ENCODE measurements at regions not wholly inside any gene's neighbourhood (a gene's known extent, or its start where the extent isn't known, plus 50 kb on each side); places are given as distances from the start of the nearest gene placed in this dataset.

DNA sequence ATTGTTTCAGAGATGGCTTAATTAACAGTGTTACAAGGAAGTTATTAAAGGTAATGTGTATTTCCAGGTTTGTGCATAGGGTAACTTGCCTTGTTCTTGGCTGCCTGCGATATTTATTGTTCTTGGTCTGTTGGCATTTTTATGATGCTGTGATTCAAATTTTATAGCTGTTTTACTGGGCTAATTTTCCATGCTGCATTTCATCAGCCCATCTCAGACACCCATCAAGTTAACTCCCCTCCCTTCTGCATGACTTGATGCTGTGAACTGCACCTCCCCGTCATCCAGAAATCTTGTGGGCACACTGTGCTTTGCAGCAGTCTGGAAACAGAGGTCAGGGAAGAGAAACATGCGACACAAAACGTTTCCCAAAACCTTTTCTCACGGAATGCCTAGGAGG lies 1049.2 kb downstream of the AACS start:
- peak in 1 of 4 donors; percentile 39 for DNase-seq (ENCODE audit: low read depth in 4 of 4, low spot score in 2 of 4)

- DNase-seq (ENCODE audit: low read depth in 4 of 4, low spot score in 2 of 4), result no peak
Measured at GRCh38 chr12:126117502-126117901, 1052.3 kb downstream of the AACS start.

DNA sequence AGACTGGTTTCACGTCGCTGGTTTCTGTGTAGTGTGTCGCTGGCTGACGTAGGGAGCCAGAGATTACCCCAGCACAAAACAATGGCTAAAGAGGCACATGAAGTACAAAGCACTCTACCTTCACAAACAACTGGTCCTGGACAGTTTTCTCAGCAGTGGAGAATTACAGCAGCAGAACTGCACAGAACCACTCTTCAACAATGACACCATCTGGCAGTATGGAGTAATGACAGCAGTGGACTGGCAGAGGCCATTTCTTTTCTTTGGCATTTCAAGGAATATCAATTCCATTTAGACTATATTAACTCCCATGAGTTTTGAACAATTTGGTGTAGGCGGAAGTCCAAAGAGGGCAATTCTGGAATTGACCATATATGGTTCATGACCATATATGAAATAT lies 1074.1 kb downstream of the AACS start:
- DNase-seq (ENCODE audit: low read depth in 4 of 4, low spot score in 2 of 4), result no peak

- no peak for DNase-seq (ENCODE audit: low read depth in 4 of 4, low spot score in 2 of 4)
Measured at GRCh38 chr12:126144603-126145002, 1079.4 kb downstream of the AACS start.

- no peak for DNase-seq (ENCODE audit: low read depth in 4 of 4, low spot score in 2 of 4)
Measured at GRCh38 chr12:126147321-126147720, 1082.1 kb downstream of the AACS start.

DNA sequence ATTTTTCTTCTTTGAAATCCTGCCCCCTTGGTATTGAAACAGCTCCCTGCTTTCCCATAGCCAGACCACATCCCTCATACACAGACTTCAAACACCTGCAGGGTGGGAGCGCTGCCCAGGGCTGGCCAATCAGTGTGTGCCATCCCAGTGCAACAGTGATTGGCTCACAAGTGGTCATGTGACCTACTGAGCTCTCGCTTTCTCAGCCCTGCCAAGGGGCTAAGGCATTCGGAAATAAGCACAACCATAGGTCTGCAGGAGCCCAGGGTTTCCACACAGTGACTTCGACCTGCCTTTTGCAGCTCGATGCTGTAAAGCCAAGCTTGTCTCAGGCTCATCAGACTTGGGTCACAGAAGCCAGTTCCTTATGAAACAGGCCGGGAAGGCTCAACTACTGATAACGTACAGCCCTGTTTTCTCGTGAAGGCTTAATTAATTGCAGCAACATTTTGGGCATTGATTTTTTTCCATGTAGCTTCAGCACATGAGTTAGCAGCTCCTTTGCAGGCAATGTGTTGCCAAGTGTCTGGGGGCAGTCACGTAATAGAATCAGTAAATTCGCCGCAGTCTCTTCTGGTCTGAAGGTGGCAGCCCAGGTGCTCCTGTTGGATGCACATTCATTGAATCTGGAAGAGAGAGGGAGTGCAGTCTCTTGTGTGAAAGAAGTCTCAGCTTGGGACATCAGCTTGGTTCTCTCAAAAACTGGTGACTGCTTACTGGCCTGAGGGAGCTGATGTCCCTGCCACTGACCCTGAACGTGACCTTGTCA lies 1091.8 kb downstream of the AACS start:
- DNase-seq (ENCODE audit: low read depth in 4 of 4, low spot score in 2 of 4), result no peak

GRCh38 chr12:126157575-126157966 lies 1092.3 kb downstream of the AACS start:
- DNase-seq (ENCODE audit: low read depth in 4 of 4, low spot score in 2 of 4), result no peak

DNA sequence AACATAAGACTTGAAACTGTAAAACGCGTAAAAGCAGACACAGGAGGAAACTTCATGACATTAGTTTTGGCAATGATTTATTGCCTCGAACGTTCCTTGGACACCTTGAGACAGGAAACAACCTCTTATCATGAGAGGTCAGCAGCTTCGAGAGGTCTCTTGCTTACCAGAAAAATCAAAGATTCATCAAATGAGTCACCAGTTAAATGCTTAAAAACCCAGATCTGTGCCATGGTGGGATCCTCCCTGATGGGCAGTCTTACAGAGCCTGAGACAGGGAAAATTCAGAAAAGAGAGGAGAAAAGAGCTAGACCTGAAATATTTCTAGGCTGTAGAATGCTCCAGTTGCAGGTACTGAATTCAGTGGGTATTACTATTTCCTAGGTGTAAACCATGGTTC lies 1093.9 kb downstream of the AACS start:
- no peak for DNase-seq (ENCODE audit: low read depth in 4 of 4, low spot score in 2 of 4)

DNA sequence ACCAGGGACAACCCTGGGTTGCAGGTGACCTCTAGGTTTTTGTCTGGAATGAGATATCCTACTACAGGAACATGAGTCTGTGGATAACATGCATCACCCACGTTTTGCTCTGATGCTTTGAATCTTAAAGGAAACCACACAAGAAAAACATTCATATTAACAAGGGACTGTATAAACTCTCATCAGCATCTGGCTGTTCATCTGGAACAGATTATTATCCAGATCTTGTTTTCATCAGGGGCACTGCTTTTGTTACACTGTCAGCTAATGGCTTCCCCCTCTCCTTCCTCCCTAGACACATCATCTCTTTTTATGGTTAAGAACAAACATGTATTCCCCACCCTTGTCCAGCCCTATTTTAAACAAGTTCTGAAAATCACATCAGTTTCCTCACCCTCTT lies 1095.7 kb downstream of the AACS start:
- DNase-seq (ENCODE audit: low read depth in 4 of 4, low spot score in 2 of 4), result no peak

DNA sequence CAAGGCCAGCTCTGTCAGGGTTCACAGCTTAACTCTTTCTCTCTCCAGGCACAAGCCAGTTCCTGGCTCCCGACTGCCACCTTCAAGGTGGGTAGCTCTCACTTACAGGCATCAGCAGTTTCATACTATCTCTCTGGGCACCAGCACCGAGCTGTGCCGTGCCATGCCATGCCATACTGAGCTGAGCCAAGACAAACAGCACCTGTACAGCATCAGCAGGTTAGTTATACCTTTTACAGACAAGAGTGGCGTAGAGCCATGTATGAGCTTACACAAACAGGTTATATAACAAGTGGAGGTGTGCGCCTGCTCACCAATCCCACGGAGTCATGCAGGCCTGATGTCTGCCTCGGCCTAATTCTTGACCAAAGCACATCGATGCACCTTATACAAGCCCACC lies 1098.7 kb downstream of the AACS start:
- DNase-seq (ENCODE audit: low read depth in 4 of 4, low spot score in 2 of 4), result no peak

DNA sequence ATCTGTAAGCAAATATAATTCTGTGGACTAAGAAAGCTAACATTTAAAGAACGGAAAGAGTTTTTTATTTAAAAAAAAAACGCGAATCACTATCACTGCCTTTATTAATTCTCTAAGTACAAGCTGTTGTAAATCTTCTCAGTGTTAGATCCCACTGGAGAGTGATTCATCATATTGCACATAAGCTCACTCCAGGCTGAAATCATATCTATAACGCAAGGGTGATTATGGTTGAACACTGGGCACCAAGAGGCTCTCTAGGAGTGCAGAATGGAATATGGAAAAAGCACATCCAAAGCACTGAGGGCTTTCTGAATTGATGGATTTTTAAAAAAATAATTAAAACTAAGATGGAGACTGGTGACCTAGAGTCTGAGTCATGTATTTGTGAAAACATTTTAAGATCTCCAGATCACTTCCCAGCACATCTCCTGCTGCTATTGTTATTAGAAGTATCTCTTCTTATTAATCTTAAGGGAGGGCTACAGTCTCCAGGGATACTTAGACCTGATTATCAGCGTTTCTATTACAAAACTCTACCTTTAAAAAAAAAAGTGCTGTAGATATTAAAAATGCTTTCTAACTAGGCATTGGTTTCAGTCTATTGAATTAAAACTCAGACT lies 1106.8 kb downstream of the AACS start:
- no peak for DNase-seq (ENCODE audit: low read depth in 4 of 4, low spot score in 2 of 4)

- DNase-seq (ENCODE audit: low read depth in 4 of 4, low spot score in 2 of 4), result no peak
Measured at GRCh38 chr12:126182619-126183236, 1117.5 kb downstream of the AACS start.

DNA sequence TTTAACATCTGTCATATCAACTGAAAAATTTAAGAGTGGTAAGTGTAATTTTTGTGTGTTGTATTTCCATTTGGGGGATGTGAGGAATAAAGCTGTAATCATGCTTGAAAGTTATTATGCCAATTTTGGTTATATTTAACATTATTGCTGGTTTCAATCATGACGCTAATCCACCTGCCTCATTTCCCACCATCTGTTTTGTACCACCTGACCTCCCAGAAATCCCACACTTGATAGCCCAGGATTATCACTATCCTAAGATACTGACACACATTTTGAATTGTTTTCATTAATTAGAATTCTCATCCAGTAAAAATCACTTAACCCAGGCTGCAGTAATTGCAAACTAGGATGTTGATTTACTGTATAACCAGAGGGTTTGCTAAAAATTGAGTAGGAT lies 1119.8 kb downstream of the AACS start:
- DNase-seq (ENCODE audit: low read depth in 4 of 4, low spot score in 2 of 4), result no peak

- no peak for DNase-seq (ENCODE audit: low read depth in 4 of 4, low spot score in 2 of 4)
Measured at GRCh38 chr12:126189856-126190255, 1124.6 kb downstream of the AACS start.

DNA sequence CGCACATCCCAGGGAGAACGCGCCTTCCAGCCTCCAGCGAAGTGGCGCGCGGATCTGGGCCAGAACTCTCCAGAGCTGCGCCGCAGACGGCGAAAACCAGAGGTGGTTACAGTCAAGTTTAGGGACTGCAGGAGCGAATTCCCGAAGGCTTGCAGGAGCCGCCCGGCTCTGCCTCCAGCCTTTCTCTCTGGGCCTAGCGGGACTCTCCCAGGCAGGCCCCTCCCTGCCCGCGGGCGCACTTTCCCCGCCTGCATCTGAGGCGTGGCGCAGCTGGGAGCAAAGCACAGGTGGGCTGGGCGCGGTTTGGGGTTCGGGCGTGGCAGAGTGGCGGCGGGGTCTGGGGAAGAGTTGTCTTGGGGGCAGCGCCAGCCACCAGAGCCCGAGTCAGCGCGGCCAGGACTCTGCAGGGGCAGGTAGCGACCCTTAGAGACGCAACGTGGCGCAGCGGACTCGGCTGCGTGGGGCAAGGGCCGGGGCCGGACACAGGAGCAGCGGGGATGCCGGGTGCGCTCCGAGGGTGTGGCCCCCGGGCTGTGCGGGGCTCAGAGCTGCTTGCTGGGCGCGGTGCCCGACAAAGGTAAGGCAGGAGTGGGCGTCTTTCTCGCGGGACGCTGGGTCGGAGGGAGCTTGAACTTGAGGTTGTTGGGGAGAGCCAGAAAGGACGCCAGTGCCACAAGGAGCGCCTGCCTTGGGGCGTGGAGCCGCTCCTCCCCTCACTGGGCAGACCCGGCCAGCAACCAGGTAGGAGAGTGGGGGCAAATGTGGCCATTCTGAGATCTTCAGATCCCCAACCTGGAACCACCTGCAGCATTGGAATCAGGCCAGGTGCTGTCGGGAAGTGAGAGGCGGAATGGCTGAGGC lies 1126.0 kb downstream of the AACS start:
- peak in 1 of 4 donors; percentile 7 for DNase-seq (ENCODE audit: low read depth in 4 of 4, low spot score in 2 of 4)

- DNase-seq (ENCODE audit: low read depth in 4 of 4, low spot score in 2 of 4), result no peak
Measured at GRCh38 chr12:126191949-126192348, 1126.7 kb downstream of the AACS start.

DNA sequence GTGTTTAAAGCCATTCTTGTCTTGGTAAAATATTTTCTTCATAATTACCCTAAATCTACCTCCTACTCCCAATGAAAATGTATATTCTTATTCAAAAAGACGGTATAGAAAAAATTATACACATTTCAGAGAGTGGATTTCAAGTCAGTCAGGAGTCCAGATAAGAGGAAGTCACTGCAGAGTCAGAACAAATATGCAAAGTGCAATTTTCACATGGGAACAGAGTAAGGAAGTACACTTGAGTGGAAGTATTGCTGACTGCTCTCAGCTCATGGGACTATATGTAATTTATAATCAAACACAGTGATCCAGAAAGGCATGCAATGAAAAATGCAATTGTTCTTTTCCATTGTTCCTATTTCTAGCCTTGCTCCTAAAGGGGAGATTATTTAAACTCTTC lies 1128.0 kb downstream of the AACS start:
- DNase-seq (ENCODE audit: low read depth in 4 of 4, low spot score in 2 of 4), result no peak

DNA sequence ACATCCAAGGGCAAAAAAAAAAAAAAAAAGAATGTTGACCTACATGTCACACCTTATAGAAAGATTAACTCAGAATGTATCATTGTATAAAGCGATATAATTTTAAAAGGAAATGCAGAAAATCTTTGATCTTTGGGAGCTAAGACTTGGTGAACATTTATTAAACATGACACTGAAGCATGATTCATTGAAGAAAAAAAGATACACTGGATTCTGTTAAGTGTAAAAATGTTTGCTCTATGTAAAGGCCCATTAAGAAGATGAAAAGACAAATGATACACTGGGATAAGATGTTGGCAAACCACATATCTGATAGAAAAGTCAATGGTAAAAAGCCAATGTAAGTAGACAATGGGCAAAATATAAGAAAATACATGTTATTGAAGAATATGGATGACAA lies 1131.0 kb downstream of the AACS start:
- DNase-seq (ENCODE audit: low read depth in 4 of 4, low spot score in 2 of 4), result no peak

DNA sequence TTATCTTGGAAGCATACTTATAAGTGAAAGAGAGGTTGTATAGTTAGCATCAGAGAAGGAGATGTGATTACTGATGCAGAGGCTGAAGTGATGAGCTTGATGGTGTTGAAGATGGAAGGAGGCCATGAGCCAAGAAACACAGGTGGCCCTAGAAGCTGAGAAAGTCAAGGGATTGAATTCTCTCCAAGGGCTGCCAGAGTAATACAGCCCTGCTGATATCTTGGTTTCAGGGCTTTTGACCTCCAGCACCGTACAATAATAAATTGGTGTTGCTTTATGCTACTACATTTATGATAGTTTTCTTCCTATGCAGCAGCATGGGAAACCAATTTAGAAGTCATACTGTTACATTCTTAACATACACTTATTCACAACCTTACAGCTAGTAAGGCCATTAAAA lies 1133.3 kb downstream of the AACS start:
- DNase-seq (ENCODE audit: low read depth in 4 of 4, low spot score in 2 of 4), result no peak

DNA sequence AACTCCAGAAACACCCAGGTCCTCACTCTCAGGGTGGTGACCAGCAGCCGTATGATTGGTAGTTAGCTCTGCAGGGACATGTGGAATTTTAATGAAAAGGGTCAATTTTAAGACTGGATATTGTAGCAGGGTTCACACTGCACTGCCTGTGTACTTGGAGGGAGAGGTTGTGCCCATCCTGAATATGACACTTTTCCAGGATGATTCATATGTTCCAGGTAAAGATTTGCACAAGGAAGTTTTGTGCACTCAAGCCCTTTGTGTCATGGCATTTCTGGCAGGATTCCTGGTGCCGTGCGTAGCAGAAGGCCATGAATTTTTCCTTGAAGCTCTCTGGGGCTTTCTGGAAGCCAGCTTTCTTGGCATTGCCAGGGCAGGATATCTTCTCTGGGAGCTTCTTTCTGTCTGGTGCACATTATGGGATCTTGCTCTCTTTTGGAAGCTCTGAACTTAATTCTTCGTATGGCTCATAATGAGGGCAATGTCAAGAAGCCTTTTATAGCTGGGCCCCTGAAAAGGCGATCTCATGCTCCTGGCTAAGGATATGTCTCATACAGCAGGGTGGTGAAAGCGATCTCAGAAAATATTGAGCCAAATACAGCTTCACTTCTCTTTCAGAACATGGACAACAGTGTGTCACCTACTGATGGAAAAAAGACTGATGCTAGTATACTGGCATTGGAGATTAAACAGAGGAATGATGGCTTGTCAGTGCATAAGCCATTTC lies 1133.9 kb downstream of the AACS start:
- DNase-seq (ENCODE audit: low read depth in 4 of 4, low spot score in 2 of 4), result no peak

Data from left renal cortex interstitium (tissue), 4 donors.